RWPE1 (cell line): ENCODE measurements at regions not wholly inside any gene's neighbourhood (a gene's known extent, or its start where the extent isn't known, plus 50 kb on each side); places are given as distances from the start of the nearest gene placed in this dataset.
A peak's percentile ranks its signal among the peaks of the same experiment; 100 is the strongest.

Source experiments
- CTCF ChIA-PET: fragments of 350-600 bp; sonication (Branson Sonifier 250); formaldehyde crosslinking; extraction: SDS; loops from one replicate; lab custom pipeline; 2021; lab: Yijun Ruan, JAX
- POLR2A ChIA-PET: fragments of 400-600 bp; formaldehyde crosslinking; extraction: SDS; loops from one replicate; lab custom pipeline; 2020; ENCODE audit warnings: antibody characterized with exemption; ENCODE audit not compliant: low non-redundant PET; lab: Yijun Ruan, JAX
- DNase-seq: peaks from one replicate; pipeline ENCODE4 v3.0.0; 2012; ENCODE audit warnings: low spot score
- H3K27ac ChIP-seq: fragments of 450-650 bp; 2 replicates; pipeline ENCODE4 v1.5.1; 2017
- CTCF ChIP-seq: fragments of 450-650 bp; conservative IDR thresholded peaks from 2 replicates; pipeline ENCODE4 v1.5.1; 2017; ENCODE audit warnings: low read depth, mild to moderate bottlenecking

GRCh38 chr5:17001428-17001827, 65.3 kb upstream of the MYO10 start:
- H3K27ac ChIP-seq = no peak overlapping the region
- ChIA-PET POLR2A (no interaction called here), CTCF (no interaction called here)
- no peak for TF ChIP-seq CTCF
- DNase-seq = no peak

GRCh38 chr5:17004441-17005106, 68.5 kb upstream of the MYO10 start:
- ChIA-PET CTCF (interaction anchor here (0.8 kb wide), 1 partner anchor 19 kb away, joined by 4 read pairs; no protein-coding TSS in a partner anchor), POLR2A (no interaction called here)
- no peak overlapping the region for H3K27ac ChIP-seq

GRCh38 chr5:17005107-17005828, 69.2 kb upstream of the MYO10 start:
- DNase-seq = no peak
- TF ChIP-seq CTCF = no peak
- no peak overlapping the region for H3K27ac ChIP-seq
- CTCF ChIA-PET = interaction anchor here (0.8 kb wide), 1 partner anchor 20 kb away, joined by 4 read pairs; no protein-coding TSS in a partner anchor
- POLR2A ChIA-PET = no interaction called here

More at GRCh38 chr5:17004441-17005106, 68.5 kb upstream of the MYO10 start:
- no peak for TF ChIP-seq CTCF
- no peak for DNase-seq

- TF ChIP-seq CTCF = no peak
- CTCF ChIA-PET = interaction anchor here (0.7 kb wide), 1 partner anchor 120 kb away, joined by 3 read pairs; no protein-coding TSS in a partner anchor
- H3K27ac ChIP-seq = no peak overlapping the region
- POLR2A ChIA-PET = no interaction called here
- peak; percentile 20 for DNase-seq
These were observed 76.2 kb upstream of the MYO10 start for GRCh38 chr5:17012289-17012688.

GRCh38 chr5:17014686-17015085, 78.6 kb upstream of the MYO10 start:
- no peak overlapping the region for H3K27ac ChIP-seq
- CTCF ChIA-PET = no interaction called here
- POLR2A ChIA-PET = no interaction called here
- DNase-seq = no peak
- TF ChIP-seq CTCF = no peak

- no peak for TF ChIP-seq CTCF
- POLR2A ChIA-PET = no interaction called here
- H3K27ac ChIP-seq = no peak overlapping the region
- no peak for DNase-seq
- CTCF ChIA-PET = no interaction called here
These were observed 82.8 kb upstream of the MYO10 start for GRCh38 chr5:17018871-17019270.
